GM20000 (cell line): ENCODE measurements at regions not wholly inside any gene's neighbourhood (a gene's known extent, or its start where the extent isn't known, plus 50 kb on each side); places are given as distances from the start of the nearest gene placed in this dataset.

ENCODE experiments used
- DNase-seq: peaks from one replicate; pipeline ENCODE4 v3.0.0; 2012; ENCODE audit warnings: low spot score
- CTCF ChIP-seq: IDR thresholded peaks from 2 replicates; pipeline ENCODE4 v1.5.1; 2012; ENCODE audit warnings: mild to moderate bottlenecking, control low read depth; ENCODE audit errors: extremely low read depth, missing control alignments

DNA sequence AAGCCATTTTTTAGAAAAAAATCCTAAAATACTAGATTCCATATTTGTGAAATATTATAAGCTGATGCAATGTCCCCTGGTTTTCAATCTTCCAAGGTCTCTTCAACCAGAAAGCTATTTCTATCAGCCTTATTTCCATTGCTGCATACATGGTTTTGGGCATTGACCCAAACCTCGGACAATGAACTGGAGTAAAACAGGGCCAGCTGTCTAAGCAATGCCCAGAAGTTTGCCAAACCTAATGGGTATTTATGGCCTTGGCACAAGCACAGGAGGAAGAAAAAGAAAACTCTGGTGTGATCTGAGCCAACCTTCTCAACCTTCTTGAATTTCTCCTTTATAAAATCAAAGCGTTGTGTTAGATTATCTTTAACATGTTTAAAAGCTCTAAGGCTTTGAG, 402.3 kb downstream of the DNAJB9 start:
- TF ChIP-seq CTCF = no peak
- DNase-seq = no peak

DNA sequence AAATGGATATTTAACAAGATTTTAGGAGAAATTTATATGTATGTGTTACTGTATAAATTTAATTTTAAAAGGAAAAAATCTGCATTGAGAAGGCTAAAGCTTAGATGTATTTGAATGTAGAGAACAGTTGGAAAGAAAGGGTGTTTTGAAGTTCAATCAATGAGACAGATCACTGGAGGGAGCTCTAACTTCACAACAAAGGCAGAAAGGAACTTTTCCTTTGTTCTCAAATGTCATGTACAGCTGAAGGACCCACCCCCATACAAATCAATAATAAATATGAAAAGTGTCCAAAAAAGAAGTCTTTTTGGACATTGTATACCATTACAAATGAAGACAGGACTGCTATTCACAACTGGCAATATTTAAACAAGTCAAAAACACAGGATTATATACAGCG, 403.4 kb downstream of the DNAJB9 start:
- no peak for TF ChIP-seq CTCF
- no peak for DNase-seq

- TF ChIP-seq CTCF = no peak
- DNase-seq = no peak
These were observed 405.0 kb downstream of the DNAJB9 start for GRCh38 chr7:108974641-108975040.

- no peak for DNase-seq
- TF ChIP-seq CTCF = no peak
These were observed 415.4 kb downstream of the DNAJB9 start for GRCh38 chr7:108985037-108985436.

- TF ChIP-seq CTCF = no peak
- DNase-seq = no peak
These were observed 419.6 kb downstream of the DNAJB9 start for GRCh38 chr7:108989319-108989718.

- no peak for DNase-seq
- no peak for TF ChIP-seq CTCF
These were observed 427.8 kb downstream of the DNAJB9 start for GRCh38 chr7:108997480-108997879.

- TF ChIP-seq CTCF = no peak
These were observed 434.1 kb downstream of the DNAJB9 start for GRCh38 chr7:109003742-109004141.

More at GRCh38 chr7:109003742-109004141, 434.1 kb downstream of the DNAJB9 start:
- no peak for DNase-seq
